Fibroblast of lung (primary cell): ENCODE measurements at regions not wholly inside any gene's neighbourhood (a gene's known extent, or its start where the extent isn't known, plus 50 kb on each side); places are given as distances from the start of the nearest gene placed in this dataset.

Source experiments
- DNase-seq, 2 donors: peaks; one replicate each; pipeline versions ENCODE4 v3.0.0 to v3.0.0-alpha.2; 2010; ENCODE audit warnings: low read depth in 2 of 2
- H2AFZ ChIP-seq: 2 replicates; pipeline ENCODE4 v1.5.1; 2012; ENCODE audit warnings: low read length, control low read depth, inconsistent platforms
- H3K27ac ChIP-seq: 2 replicates; pipeline ENCODE4 v1.5.1; 2011; ENCODE audit warnings: low read length, control low read depth; ENCODE audit not compliant: insufficient read depth
- H3K27me3 ChIP-seq: 2 replicates; pipeline ENCODE4 v1.5.1; 2011; ENCODE audit warnings: mild to moderate bottlenecking, low read length; ENCODE audit not compliant: control insufficient read depth, insufficient read depth
- H3K36me3 ChIP-seq: 2 replicates; pipeline ENCODE4 v1.5.1; 2011; ENCODE audit warnings: low read length; ENCODE audit not compliant: control insufficient read depth, insufficient read depth
- H3K4me1 ChIP-seq: 2 replicates; pipeline ENCODE4 v1.5.1; 2011; ENCODE audit warnings: low read length; ENCODE audit not compliant: control insufficient read depth, insufficient read depth; ENCODE audit errors: extremely low read depth
- H3K4me2 ChIP-seq: 2 replicates; pipeline ENCODE4 v1.5.1; 2011; ENCODE audit warnings: low read length, control low read depth; ENCODE audit not compliant: insufficient read depth; ENCODE audit errors: extremely low read depth
- H3K4me3 ChIP-seq, 4 experiments: fragments of 200-600 bp in 1 of 4; sonication (generic) in 1 of 4; replicated peaks in 1 of 4; 2 replicates each; pipeline ENCODE4 v1.5.1; 2011 to 2016; ENCODE audit warnings: low read length in 4 of 4, low read depth in 3 of 4, mild to moderate bottlenecking in 3 of 4, control low read depth in 2 of 4, inconsistent platforms in 1 of 4, mixed read lengths in 1 of 4; ENCODE audit not compliant: insufficient read depth in 1 of 4; ENCODE audit errors: control extremely low read depth in 1 of 4
- H3K79me2 ChIP-seq: 2 replicates; pipeline ENCODE4 v1.5.1; 2012; ENCODE audit warnings: mild to moderate bottlenecking, low read length, inconsistent platforms; ENCODE audit not compliant: control insufficient read depth, insufficient read depth
- H3K9ac ChIP-seq: 2 replicates; pipeline ENCODE4 v1.5.1; 2011; ENCODE audit warnings: mild to moderate bottlenecking, low read length, control low read depth; ENCODE audit not compliant: insufficient read depth
- H3K9me3 ChIP-seq: 2 replicates; pipeline ENCODE4 v1.5.1; 2012; ENCODE audit warnings: low read depth, low read length; ENCODE audit not compliant: control insufficient read depth, insufficient read depth
- H4K20me1 ChIP-seq: 2 replicates; pipeline ENCODE4 v1.5.1; 2011; ENCODE audit warnings: low read length; ENCODE audit not compliant: control insufficient read depth, insufficient read depth; ENCODE audit errors: extremely low read depth
- CTCF ChIP-seq, 2 donors: IDR thresholded peaks in 1 of 2; conservative IDR thresholded peaks in 1 of 2; 1 replicate in 1 of 2; 2 replicates in 1 of 2; pipeline ENCODE4 v1.5.1; 2011 to 2012; ENCODE audit warnings: low read length in 2 of 2, control low read depth in 1 of 2, inconsistent platforms in 1 of 2, low read depth in 1 of 2, mild to moderate bottlenecking in 1 of 2
- EZH2 ChIP-seq: IDR thresholded peaks from 2 replicates; pipeline ENCODE4 v1.5.1; 2012; ENCODE audit warnings: low read length, control low read depth, mild to moderate bottlenecking; ENCODE audit errors: missing control alignments

- H3K9me3 ChIP-seq: no peaks in the 10 kb centered on the region
- H3K4me2 ChIP-seq: no peak overlapping the region
- TF ChIP-seq CTCF (conservative IDR thresholded peaks at IDR 0.05 in 1 of 2, IDR thresholded peaks at IDR 0.05 in 1 of 2; ENCODE audit: low read depth in 1 of 2, low read length in 2 of 2) (no peak), EZH2 (no peak)
- H3K9ac ChIP-seq: no peak overlapping the region
- no peaks in the 10 kb centered on the region for H3K27me3 ChIP-seq
- no peaks in the 10 kb centered on the region for H4K20me1 ChIP-seq
- H3K4me3 ChIP-seq: no peak overlapping the region
- no peak for DNase-seq
- no peaks in the 10 kb centered on the region for H3K4me1 ChIP-seq
- no peak overlapping the region for H2AFZ ChIP-seq
- H3K36me3 ChIP-seq: no peaks in the 10 kb centered on the region
- H3K79me2 ChIP-seq: no peaks in the 10 kb centered on the region
- no peak overlapping the region for H3K27ac ChIP-seq
Observed at GRCh38 chr18:37684590-37684989, 119.0 kb upstream of the CELF4 start.

GRCh38 chr18:37684183-37684582, 118.6 kb upstream of the CELF4 start:
- Histone ChIP-seq H3K4me2 (no peak overlapping the region), H3K36me3 (no peaks in the 10 kb centered on the region), H3K27me3 (no peaks in the 10 kb centered on the region), H3K27ac (no peak overlapping the region), H4K20me1 (no peaks in the 10 kb centered on the region), H3K4me3 (no peak overlapping the region), H2AFZ (no peak overlapping the region), H3K9ac (no peak overlapping the region), H3K9me3 (no peaks in the 10 kb centered on the region), H3K79me2 (no peaks in the 10 kb centered on the region), H3K4me1 (no peaks in the 10 kb centered on the region)
- no peak for DNase-seq
- TF ChIP-seq EZH2: no peak
- no peak for TF ChIP-seq CTCF (conservative IDR thresholded peaks at IDR 0.05 in 1 of 2, IDR thresholded peaks at IDR 0.05 in 1 of 2; ENCODE audit: low read depth in 1 of 2, low read length in 2 of 2)

- Histone ChIP-seq H3K27me3 (no peaks in the 10 kb centered on the region), H3K4me3 (no peak overlapping the region), H3K36me3 (no peaks in the 10 kb centered on the region), H3K9ac (no peak overlapping the region), H3K4me1 (no peaks in the 10 kb centered on the region), H3K27ac (no peak overlapping the region), H4K20me1 (no peaks in the 10 kb centered on the region), H3K9me3 (no peaks in the 10 kb centered on the region), H2AFZ (no peak overlapping the region), H3K79me2 (no peaks in the 10 kb centered on the region), H3K4me2 (no peak overlapping the region)
- TF ChIP-seq EZH2 (no peak), CTCF (conservative IDR thresholded peaks at IDR 0.05 in 1 of 2, IDR thresholded peaks at IDR 0.05 in 1 of 2; ENCODE audit: low read depth in 1 of 2, low read length in 2 of 2) (no peak)
- DNase-seq: no peak
Observed at GRCh38 chr18:37680911-37681310, 115.3 kb upstream of the CELF4 start.
